Activated T-helper 2 cell treated with anti-CD3 and anti-CD28 coated beads, Interferon-gamma antibody, Interleukin-2, Interleukin-4, amounts not matched to agents 10 μg/mL and 5 μg/mL and 100 μg/mL, durations not matched to agents 14 hours and 24 hours and 36 hours (primary cell): ENCODE measurements at regions not wholly inside any gene's neighbourhood (a gene's known extent, or its start where the extent isn't known, plus 50 kb on each side); places are given as distances from the start of the nearest gene placed in this dataset.

Experiments
- DNase-seq: peaks from one replicate; pipeline ENCODE4 v3.0.0; 2021; ENCODE audit warnings: low spot score
- H3K27ac Mint-ChIP-seq: one replicate; pipeline ENCODE4 v1.8.0; 2021; ENCODE audit warnings: mixed read lengths
- H3K27me3 Mint-ChIP-seq: one replicate; pipeline ENCODE4 v1.8.0; 2021; ENCODE audit warnings: low read depth, mixed read lengths
- H3K36me3 Mint-ChIP-seq: one replicate; pipeline ENCODE4 v1.8.0; 2021; ENCODE audit warnings: low read depth, mixed read lengths
- H3K4me1 Mint-ChIP-seq: one replicate; pipeline ENCODE4 v1.8.0; 2021; ENCODE audit warnings: low read depth, mixed read lengths
- H3K4me3 Mint-ChIP-seq: one replicate; pipeline ENCODE4 v1.8.0; 2021; ENCODE audit warnings: low read depth, mild to moderate bottlenecking, moderate library complexity, mixed read lengths
- H3K9me3 Mint-ChIP-seq: one replicate; pipeline ENCODE4 v1.8.0; 2021; ENCODE audit warnings: mixed read lengths
- intact Hi-C: fragments of 100-400 bp; cut with micrococcal nuclease; formaldehyde crosslinking; loops from one replicate; pipeline ENCODE4 v1.15.1; 2023

DNA sequence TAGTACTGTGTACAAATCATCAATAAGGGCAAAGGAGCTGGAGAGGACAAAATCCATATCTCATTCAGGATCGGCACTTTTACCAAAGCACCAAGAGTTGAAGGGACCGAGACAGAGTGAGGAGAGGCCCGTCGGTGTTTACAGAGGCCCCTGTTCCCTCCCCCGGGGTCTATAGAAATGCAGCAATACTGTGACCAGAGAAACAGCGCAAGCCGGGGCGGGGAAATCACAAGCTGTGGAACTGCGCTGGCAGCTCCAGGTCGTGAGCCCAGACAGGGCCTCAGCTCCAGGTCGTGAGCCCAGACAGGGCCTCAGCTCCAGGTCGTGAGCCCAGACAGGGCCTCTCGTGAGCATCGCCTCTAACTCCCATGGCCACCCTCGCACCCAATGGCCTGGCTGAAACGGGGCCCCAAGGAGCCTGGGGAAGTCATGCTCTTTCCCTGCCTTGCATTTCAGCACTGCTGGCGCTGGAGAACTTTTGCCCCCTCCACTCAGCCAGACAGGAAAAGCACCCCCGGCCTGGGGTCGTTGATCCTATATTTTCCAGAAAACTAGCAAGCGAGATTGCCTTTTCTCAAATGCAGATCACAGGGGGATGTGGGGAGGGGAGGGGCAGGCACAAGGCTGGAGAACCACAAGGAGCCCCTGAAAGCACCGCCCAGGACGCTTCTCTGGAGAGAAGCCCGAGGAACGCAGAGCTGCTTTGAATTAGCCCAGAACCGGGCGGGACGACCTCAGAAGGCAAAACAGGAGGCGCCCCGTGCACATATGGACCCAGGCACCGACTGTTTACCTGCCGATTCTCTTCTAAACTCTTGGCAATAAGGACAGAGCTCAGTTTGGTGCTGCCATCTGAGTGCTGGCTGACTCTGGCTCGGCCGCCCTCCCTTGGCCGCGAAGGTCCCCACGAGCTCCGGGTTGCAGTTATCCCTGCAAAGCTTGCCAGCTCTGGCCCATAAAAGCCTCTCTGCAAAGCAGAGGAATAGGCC, 223.7 kb downstream of the ACKR3 start:
- no peak overlapping the region for H3K27ac Mint-ChIP-seq
- H3K36me3 Mint-ChIP-seq = no peaks in the 10 kb centered on the region
- DNase-seq = no peak
- no peak overlapping the region for H3K4me3 Mint-ChIP-seq
- intact Hi-C loops = no loop called here
- no peaks in the 10 kb centered on the region for H3K9me3 Mint-ChIP-seq
- peaks cover 3% of the 10 kb centered on the region for H3K27me3 Mint-ChIP-seq
- H3K4me1 Mint-ChIP-seq = no peaks in the 10 kb centered on the region

DNA sequence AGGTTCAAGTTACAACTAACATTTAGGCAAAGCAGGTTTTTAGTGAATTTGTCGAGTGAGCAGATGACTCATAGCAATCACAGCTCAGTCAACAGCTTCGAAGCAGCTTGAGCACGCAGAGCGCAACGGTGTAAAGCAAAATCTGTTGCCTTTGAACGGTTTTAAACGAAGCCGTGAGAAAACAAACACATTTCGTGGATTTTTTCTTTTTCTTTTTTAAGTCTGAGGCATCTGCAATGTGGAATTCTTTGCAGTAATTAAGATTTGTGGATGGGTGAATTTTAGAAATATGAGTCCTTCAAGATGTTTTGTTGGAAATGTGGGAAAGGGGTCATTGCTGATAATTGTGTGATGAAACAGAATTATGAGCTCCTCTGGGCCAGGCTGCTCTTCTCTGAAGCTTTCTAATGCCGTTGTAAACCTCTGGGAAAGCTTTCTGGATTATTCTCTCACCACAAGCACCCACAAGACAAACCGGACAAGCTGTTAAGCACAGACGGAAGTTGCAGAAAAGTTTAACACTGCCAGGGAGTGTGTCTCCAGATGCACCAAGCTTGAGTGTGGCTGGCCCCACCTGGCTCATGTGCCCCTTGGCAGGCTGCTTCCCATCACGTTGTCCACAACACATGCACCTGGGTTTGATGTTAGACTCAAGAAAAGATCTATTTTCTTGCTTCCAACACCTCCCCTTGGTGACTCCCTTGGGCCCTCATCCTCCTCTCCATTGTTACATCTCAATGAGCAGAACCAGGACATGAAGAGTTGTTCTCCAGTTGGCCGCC, 224.7 kb downstream of the ACKR3 start:
- no peaks in the 10 kb centered on the region for H3K27me3 Mint-ChIP-seq
- no peak overlapping the region for H3K27ac Mint-ChIP-seq
- DNase-seq = no peak
- H3K4me3 Mint-ChIP-seq = no peak overlapping the region
- intact Hi-C loops = no loop called here
- H3K36me3 Mint-ChIP-seq = no peaks in the 10 kb centered on the region
- no peaks in the 10 kb centered on the region for H3K9me3 Mint-ChIP-seq
- H3K4me1 Mint-ChIP-seq = no peaks in the 10 kb centered on the region

DNA sequence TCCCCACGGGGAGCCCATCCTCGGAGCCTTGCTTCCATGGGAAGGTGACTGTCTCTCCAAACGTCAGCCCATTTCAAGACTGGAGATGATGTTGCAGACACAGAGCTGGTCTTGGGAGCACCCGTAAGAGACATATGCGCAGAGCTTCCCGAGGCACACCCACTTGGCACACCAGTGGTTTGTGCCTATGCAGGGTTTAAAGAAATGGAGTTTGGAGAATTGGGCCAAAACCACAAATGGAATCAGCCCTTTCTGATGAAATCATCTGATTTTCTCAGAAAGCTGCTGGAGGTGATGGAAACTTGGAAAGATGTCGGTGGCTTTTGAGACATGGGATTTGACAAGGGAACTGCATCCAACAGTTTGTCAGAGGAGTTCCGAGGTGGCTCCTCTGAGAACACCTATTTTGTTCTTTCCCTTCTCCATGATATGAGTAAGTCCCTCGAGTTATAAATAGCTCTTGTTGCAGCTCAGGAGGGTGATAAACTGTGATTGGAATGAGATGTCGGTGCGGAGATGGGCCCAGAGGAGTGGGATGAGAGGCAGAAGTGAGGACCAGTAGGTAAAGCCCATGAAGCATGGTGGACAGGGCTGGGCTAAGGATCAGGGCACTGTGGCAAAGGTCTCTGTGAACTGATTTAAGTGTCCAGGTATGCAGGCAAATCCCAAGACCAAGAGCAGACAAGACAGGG, 225.7 kb downstream of the ACKR3 start:
- intact Hi-C loops = no loop called here
- DNase-seq = no peak
- H3K4me3 Mint-ChIP-seq = no peak overlapping the region

DNA sequence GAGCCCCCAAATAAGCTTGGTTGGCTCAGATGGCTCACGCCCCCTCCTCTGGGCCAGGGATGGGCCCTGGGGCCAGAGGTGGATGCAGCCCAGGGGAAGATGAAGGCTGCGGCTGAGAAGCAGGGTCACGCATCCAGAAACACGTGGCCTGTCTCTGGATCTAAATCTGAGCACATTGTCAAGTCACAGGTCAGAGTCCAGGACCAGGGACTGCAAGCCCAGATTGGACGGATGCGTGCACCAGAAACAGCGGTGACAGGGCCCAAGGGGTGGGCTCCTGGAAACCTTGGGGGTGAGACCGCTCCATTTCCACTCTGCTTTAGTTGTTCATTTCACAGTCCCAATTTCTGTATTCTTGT, 226.2 kb downstream of the ACKR3 start:
- no peaks in the 10 kb centered on the region for H3K36me3 Mint-ChIP-seq
- no peak overlapping the region for H3K4me3 Mint-ChIP-seq
- H3K27ac Mint-ChIP-seq = no peak overlapping the region
- H3K4me1 Mint-ChIP-seq = no peaks in the 10 kb centered on the region
- no peak for DNase-seq
- intact Hi-C loops = no loop called here
- no peaks in the 10 kb centered on the region for H3K27me3 Mint-ChIP-seq
- no peaks in the 10 kb centered on the region for H3K9me3 Mint-ChIP-seq

More for the DNA sequence above, 225.7 kb downstream of the ACKR3 start:
- Mint-ChIP-seq H3K27me3 (no peaks in the 10 kb centered on the region), H3K4me1 (no peaks in the 10 kb centered on the region), H3K9me3 (no peaks in the 10 kb centered on the region), H3K27ac (no peak overlapping the region), H3K36me3 (no peaks in the 10 kb centered on the region)

DNA sequence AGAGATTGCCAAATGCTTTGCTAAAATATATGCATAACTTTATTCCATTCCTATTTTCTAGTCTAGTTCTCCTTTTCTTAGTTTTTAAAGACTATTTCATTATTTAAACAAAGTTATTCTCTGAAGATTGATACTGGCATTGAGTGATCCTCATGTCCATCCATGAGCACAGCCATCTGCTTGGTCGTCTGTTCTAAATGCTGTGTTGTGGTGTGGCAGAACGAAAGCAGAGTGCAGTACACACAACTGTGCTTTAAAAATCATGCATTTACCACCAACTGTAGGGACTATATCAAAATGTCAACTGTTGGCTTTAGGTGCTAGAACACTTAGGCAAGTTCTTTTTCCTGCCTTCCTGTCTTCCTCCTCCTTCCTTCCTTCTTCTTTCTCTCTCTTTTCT, 226.6 kb downstream of the ACKR3 start:
- no peak overlapping the region for H3K4me3 Mint-ChIP-seq
- intact Hi-C loops = no loop called here
- no peak for DNase-seq
- H3K9me3 Mint-ChIP-seq = no peaks in the 10 kb centered on the region
- H3K4me1 Mint-ChIP-seq = no peaks in the 10 kb centered on the region
- H3K27ac Mint-ChIP-seq = no peak overlapping the region
- no peaks in the 10 kb centered on the region for H3K27me3 Mint-ChIP-seq
- no peaks in the 10 kb centered on the region for H3K36me3 Mint-ChIP-seq

DNA sequence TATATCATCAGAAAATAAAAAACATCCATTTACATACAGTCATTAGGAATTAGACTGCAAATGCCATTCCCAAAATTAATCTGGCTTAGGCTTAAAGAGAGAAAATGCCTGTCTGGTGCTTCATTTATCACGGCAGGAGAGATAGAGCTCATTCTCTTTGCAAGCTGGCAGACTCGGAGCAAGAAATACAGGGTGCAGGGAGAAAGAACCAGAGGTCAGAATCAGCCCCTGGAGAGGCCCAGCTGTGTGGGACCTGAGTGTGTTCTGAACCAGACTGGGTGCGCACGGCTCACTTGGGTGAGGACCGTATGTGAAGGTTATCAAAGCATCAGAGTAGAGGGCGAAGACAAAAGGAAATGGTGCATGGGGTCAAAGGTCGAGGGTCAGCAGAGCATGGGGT, 227.8 kb downstream of the ACKR3 start:
- Mint-ChIP-seq H3K36me3 (no peaks in the 10 kb centered on the region), H3K27ac (no peak overlapping the region), H3K27me3 (no peaks in the 10 kb centered on the region), H3K9me3 (no peaks in the 10 kb centered on the region), H3K4me1 (no peaks in the 10 kb centered on the region), H3K4me3 (no peak overlapping the region)
- DNase-seq = no peak
- intact Hi-C loops = no loop called here

DNA sequence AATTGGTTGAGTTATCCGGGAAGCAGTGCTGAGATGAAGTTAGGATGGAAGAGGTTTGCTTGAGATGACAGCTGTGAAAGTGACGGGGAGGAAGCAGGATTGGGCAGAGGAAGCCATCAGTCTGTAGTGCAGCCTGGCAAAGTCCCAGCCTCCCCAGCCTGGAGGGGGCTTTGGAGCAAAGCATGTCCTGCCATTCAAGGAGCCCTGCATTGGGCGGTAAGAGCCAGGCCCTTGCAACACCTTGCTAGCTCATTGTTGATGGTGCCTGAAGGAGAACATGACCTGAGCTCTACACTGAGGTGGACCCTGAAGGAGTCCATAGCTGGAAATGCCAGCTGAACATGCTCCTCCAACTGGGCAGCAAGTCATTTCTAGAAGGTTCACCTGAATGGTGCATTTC, 228.9 kb downstream of the ACKR3 start:
- Mint-ChIP-seq H3K36me3 (no peaks in the 10 kb centered on the region), H3K4me3 (no peak overlapping the region), H3K27me3 (no peaks in the 10 kb centered on the region), H3K4me1 (no peaks in the 10 kb centered on the region), H3K9me3 (no peaks in the 10 kb centered on the region), H3K27ac (no peak overlapping the region)
- no peak for DNase-seq
- intact Hi-C loops = no loop called here

DNA sequence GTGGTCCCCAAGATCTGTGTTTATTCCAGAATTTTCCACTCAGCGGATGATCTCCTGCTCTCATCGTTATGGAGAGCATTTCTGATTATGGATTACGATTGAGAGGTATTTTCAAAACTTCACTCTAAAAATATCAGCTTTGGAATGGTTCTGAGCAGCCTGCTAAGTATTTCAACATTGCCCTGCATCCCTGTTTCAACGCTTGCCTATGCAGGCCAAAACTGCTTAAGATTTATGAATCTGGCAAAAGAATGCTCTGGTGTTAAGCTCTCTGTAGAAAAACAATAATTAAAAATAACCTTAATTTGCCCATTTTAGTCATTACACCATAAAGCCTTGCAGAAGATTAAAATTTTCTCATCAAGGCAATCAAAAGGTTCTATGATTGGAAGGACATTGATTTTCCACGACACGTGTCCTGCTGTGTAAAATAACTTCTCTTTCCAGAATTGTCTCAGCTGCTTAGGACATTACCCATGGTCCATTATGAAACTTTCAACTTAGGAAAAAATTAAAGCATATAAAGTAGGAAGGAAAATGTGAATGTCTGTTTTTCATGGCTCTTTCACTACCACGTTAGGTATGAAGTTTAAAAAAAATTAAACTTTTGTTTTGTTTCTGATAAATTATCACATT, 229.9 kb downstream of the ACKR3 start:
- Mint-ChIP-seq H3K4me1 (no peaks in the 10 kb centered on the region), H3K27me3 (no peaks in the 10 kb centered on the region), H3K9me3 (no peaks in the 10 kb centered on the region), H3K4me3 (no peak overlapping the region), H3K27ac (no peak overlapping the region), H3K36me3 (no peaks in the 10 kb centered on the region)
- intact Hi-C loops = no loop called here
- no peak for DNase-seq

DNA sequence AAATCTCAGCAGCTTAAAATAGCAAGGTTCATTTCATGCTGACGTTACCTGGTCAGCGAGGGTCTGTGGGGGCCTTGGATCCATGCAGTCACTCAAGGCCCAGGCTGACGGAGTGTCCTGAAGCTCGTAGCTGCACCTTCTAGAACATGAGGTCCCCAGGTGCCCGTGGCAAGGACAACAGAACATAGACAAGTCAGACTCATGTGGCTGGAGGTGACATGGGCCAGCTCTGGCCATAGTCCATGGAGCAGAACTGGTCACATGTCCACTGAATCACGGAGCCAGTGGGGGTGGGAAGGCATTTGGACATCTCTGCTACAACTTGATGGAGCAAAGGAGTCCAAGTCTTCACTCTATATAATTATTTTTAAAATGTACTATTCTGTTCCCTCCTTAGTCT, 233.2 kb downstream of the ACKR3 start:
- H3K27ac Mint-ChIP-seq = no peak overlapping the region

DNA sequence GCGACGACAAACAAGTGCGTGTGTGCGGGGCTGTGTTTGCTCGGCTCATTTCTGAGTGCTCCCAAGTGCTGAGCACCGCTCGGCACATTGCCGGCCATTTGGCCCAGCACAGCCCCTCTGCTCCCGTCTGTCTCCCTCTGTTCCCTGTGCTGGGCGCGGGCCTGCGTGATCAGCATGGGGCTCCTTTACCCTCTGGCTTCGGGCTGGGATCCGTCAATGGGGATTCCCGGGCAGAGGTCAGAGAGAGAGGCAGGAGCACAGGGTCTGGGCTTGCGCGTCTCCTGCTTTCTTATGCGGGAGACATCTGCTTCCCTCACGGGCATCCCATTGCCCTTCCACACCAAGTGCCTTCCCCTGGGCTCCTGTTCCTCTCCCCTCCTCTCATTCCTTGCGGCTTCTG, 234.0 kb downstream of the ACKR3 start:
- Mint-ChIP-seq H3K4me3 (no peak overlapping the region), H3K27ac (no peak overlapping the region), H3K4me1 (no peaks in the 10 kb centered on the region), H3K36me3 (no peaks in the 10 kb centered on the region), H3K9me3 (peaks cover 3% of the 10 kb centered on the region), H3K27me3 (no peaks in the 10 kb centered on the region)
- no peak for DNase-seq
- intact Hi-C loops = no loop called here

More for the DNA sequence above, 233.2 kb downstream of the ACKR3 start:
- Mint-ChIP-seq H3K36me3 (no peaks in the 10 kb centered on the region), H3K9me3 (no peaks in the 10 kb centered on the region), H3K4me3 (no peak overlapping the region), H3K27me3 (no peaks in the 10 kb centered on the region), H3K4me1 (no peaks in the 10 kb centered on the region)
- intact Hi-C loops = no loop called here
- DNase-seq = no peak

DNA sequence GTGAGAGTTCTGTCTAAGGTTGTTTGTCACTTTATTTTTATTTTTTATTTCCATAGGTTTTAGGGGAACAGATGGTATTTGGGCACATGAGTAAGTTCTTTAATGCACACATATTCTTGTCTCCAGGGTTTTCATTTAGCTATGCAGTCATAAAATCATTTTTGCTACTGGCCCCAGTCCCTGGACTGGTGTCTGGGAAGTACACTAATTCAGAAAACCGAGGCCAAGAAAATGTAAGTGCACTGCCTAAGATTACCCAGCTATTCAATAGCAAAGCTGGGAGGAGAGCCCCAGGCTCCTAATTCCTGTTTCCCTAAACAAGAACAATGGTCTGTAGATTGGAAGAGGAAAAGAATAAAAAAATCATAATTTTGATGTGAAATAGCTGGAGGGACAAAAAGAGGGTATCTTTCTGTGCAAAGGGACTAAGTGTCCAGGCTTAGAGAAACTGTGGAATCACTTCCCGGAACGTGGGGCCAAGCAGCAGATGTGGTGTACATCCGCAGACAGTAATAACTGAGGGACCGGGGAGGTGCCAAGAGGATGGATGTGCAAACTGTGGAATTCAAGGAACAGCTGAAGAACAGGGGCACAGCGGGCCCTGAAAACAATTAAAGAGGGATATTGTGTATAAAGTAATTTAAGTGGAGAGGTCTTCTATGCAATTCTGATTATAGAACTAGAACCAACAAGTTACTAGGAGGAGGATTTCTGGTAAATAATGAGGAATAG, 236.3 kb downstream of the ACKR3 start:
- no peak overlapping the region for H3K4me3 Mint-ChIP-seq
- no peaks in the 10 kb centered on the region for H3K4me1 Mint-ChIP-seq
- no peak for DNase-seq
- H3K36me3 Mint-ChIP-seq = no peaks in the 10 kb centered on the region
- no peak overlapping the region for H3K27ac Mint-ChIP-seq
- intact Hi-C loops = no loop called here
- no peaks in the 10 kb centered on the region for H3K27me3 Mint-ChIP-seq
- peaks cover 9% of the 10 kb centered on the region for H3K9me3 Mint-ChIP-seq

DNA sequence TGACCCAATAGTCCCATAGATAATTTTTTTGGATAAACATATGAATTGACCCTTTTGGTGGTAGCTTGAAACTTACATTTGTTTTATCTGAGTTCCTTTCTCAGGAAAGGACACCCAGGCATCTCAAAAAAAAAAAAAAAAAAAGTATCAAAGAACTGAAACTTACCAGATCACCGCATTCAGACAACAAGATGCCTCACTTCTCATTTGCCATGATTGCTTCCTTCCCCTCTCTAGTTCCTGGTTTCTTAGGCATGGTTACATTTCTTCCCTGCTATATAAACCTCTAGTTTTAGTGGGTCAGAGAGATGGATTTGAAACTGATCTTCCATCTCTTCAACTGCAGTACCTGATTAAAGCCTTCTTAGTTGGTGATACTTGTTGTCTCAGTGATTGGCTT, 240.1 kb downstream of the ACKR3 start:
- Mint-ChIP-seq H3K27ac (no peak overlapping the region), H3K27me3 (no peaks in the 10 kb centered on the region), H3K4me3 (no peak overlapping the region), H3K36me3 (no peaks in the 10 kb centered on the region), H3K9me3 (peaks cover 9% of the 10 kb centered on the region), H3K4me1 (no peaks in the 10 kb centered on the region)
- DNase-seq = no peak
- intact Hi-C loops = no loop called here
